ENCODE measurements at regions not wholly inside any gene's neighbourhood (a gene's known extent, or its start where the extent isn't known, plus 50 kb on each side); places are given as distances from the start of the nearest gene placed in this dataset.

- no peak overlapping the region for H3K4me2 ChIP-seq (replicated peaks; ENCODE audit: extremely low read depth, low read length, poor library complexity, severe bottlenecking)
- 97% methylated on average over 11 of the region's 17 CpGs for WGBS (ENCODE audit: insufficient coverage)
- peaks cover 43 to 54% of the 10 kb centered on the region in 2 donors for H3K36me3 Mint-ChIP-seq
- H3K4me1 ChIP-seq (ENCODE audit: control insufficient read depth in 1 of 2, insufficient read depth in 2 of 2, low read length in 2 of 2) = peaks cover 59 to 60% of the 10 kb centered on the region in 2 donors
- no peak for TF ChIP-seq CTCF (IDR thresholded peaks at IDR 0.05)
- H2AFZ ChIP-seq (ENCODE audit: insufficient read depth, low read depth, low read length, poor library complexity, severe bottlenecking) = no peak overlapping the region
- H3K79me2 ChIP-seq (ENCODE audit: insufficient read depth, low read length) = peaks cover 26% of the 10 kb centered on the region
- H3K9me3 ChIP-seq (replicated peaks in 1 of 2; ENCODE audit: control insufficient read depth in 1 of 2, insufficient read depth in 1 of 2, low read length in 2 of 2) = no peaks in the 10 kb centered on the region
- H3K9me3 Mint-ChIP-seq = peaks cover 0 to 1% (median 0%) of the 10 kb centered on the region in 7 donors
- peaks cover 50% of the 10 kb centered on the region for H3K4me1 Mint-ChIP-seq
- intact Hi-C loops (cut with micrococcal nuclease) = no loop called here
- H3K27me3 ChIP-seq (ENCODE audit: control insufficient read depth in 2 of 2, insufficient read depth in 2 of 2, low read length in 2 of 2) = no peaks in the 10 kb centered on the region
- peaks cover 29 to 40% of the 10 kb centered on the region in 2 donors for H3K36me3 ChIP-seq (replicated peaks in 1 of 2; ENCODE audit: control insufficient read depth in 1 of 2, insufficient read depth in 2 of 2, low read length in 2 of 2)
- no peak overlapping the region for H3K27ac Mint-ChIP-seq
- no peak overlapping the region for H3K27ac ChIP-seq (ENCODE audit: low read depth in 1 of 2, low read length in 2 of 2)
- DNase-seq = no peak
- H3K9ac ChIP-seq (ENCODE audit: insufficient read depth, low read length, poor library complexity, severe bottlenecking) = no peak overlapping the region
- H3K27me3 Mint-ChIP-seq (ENCODE audit: low read depth in 3 of 3) = peaks cover 0 to 2% (median 0%) of the 10 kb centered on the region in 3 donors
- H3K4me3 Mint-ChIP-seq = no peak overlapping the region
- H3K4me3 ChIP-seq (replicated peaks in 1 of 3; ENCODE audit: low read depth in 2 of 3, low read length in 3 of 3) = no peak overlapping the region
- H4K20me1 ChIP-seq (ENCODE audit: insufficient read depth, low read length) = peaks cover 69% of the 10 kb centered on the region
Observed at GRCh38 chr12:124386059-124386458, 91.2 kb downstream of the RFLNA start.

GRCh38 chr12:124385219-124385969 lies 90.5 kb downstream of the RFLNA start:
- intact Hi-C loops (cut with micrococcal nuclease) = no loop called here
- H3K27ac ChIP-seq (ENCODE audit: low read depth in 1 of 2, low read length in 2 of 2) = no peak overlapping the region
- no peak overlapping the region for H3K4me2 ChIP-seq (replicated peaks; ENCODE audit: extremely low read depth, low read length, poor library complexity, severe bottlenecking)
- Mint-ChIP-seq H3K27me3 (ENCODE audit: low read depth in 3 of 3) (peaks cover 0 to 2% (median 0%) of the 10 kb centered on the region in 3 donors), H3K9me3 (peaks cover 0 to 1% (median 0%) of the 10 kb centered on the region in 7 donors), H3K4me3 (no peak overlapping the region), H3K27ac (peak overlapping the region in 1 of 7 donors; percentile 41), H3K4me1 (peaks cover 51% of the 10 kb centered on the region), H3K36me3 (peaks cover 44 to 55% of the 10 kb centered on the region in 2 donors)
- H3K9me3 ChIP-seq (replicated peaks in 1 of 2; ENCODE audit: control insufficient read depth in 1 of 2, insufficient read depth in 1 of 2, low read length in 2 of 2) = no peaks in the 10 kb centered on the region
- H3K9ac ChIP-seq (ENCODE audit: insufficient read depth, low read length, poor library complexity, severe bottlenecking) = no peak overlapping the region
- DNase-seq = no peak
- H3K79me2 ChIP-seq (ENCODE audit: insufficient read depth, low read length) = peaks cover 26% of the 10 kb centered on the region
- H3K27me3 ChIP-seq (ENCODE audit: control insufficient read depth in 2 of 2, insufficient read depth in 2 of 2, low read length in 2 of 2) = no peaks in the 10 kb centered on the region
- peaks cover 29 to 40% of the 10 kb centered on the region in 2 donors for H3K36me3 ChIP-seq (replicated peaks in 1 of 2; ENCODE audit: control insufficient read depth in 1 of 2, insufficient read depth in 2 of 2, low read length in 2 of 2)
- H3K4me1 ChIP-seq (ENCODE audit: control insufficient read depth in 1 of 2, insufficient read depth in 2 of 2, low read length in 2 of 2) = peaks cover 59 to 60% of the 10 kb centered on the region in 2 donors
- peaks cover 76% of the 10 kb centered on the region for H4K20me1 ChIP-seq (ENCODE audit: insufficient read depth, low read length)
- no peak for TF ChIP-seq CTCF (IDR thresholded peaks at IDR 0.05)
- 97% methylated on average over 18 of the region's 32 CpGs for WGBS (ENCODE audit: insufficient coverage)
- no peak overlapping the region for H2AFZ ChIP-seq (ENCODE audit: insufficient read depth, low read depth, low read length, poor library complexity, severe bottlenecking)
- no peak overlapping the region for H3K4me3 ChIP-seq (replicated peaks in 1 of 3; ENCODE audit: low read depth in 2 of 3, low read length in 3 of 3)
